ENCODE measurements at regions not wholly inside any gene's neighbourhood (a gene's known extent, or its start where the extent isn't known, plus 50 kb on each side); places are given as distances from the start of the nearest gene placed in this dataset.
"Not testable (repeated sequence)": the region's sequence is repeated elsewhere in the genome, so short reads cannot be mapped to it uniquely, and the experiment has no call there.

DNA sequence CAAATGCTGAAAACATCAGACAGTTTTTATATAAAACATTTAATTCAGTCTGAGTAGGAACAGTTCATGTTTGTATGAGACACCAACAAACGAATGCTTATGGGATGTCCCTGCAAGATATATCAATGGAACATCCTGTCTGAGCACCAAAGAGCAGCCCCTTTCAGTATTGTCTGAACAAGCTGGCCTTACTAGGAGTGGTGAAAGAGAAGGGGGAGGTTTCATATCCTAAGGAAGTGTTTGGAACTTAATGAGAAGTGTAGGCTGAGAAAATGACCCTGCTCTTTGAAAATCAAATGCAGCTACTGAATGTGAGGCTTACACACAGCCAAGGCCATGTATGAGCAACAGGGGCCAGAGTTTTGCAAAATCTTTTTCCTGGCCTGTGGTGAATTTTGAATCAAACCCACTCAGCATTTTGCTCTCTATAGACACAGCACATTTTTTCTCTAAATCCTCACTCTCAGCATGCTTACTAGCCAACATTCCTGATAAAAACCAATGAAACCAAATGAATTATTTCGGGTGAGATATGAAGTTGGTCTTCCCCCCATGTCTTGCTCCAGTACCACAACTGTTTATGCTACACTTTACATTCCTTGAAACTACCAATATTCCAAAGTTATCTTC, 119.4 kb downstream of the LUZP4 start:
- no peak for DNase-seq

DNA sequence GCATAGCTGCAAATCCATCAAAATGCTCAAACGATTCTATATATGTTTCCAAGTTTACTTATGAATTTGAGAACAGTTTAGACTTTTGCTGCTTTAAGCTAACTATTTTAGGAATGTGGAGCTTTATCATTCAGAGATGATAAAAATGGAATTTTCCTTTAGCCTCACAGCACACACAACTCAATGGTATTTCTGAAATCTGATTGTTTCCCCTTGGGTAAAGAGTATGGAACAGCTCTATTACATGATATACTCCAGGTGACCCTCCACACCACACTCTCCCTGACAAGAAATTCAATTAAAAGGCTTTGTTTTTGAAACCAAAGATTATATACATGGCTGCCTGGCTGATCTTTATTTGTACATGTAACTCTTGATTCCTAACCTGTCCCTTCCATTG, 120.0 kb downstream of the LUZP4 start:
- no peak for DNase-seq

DNA sequence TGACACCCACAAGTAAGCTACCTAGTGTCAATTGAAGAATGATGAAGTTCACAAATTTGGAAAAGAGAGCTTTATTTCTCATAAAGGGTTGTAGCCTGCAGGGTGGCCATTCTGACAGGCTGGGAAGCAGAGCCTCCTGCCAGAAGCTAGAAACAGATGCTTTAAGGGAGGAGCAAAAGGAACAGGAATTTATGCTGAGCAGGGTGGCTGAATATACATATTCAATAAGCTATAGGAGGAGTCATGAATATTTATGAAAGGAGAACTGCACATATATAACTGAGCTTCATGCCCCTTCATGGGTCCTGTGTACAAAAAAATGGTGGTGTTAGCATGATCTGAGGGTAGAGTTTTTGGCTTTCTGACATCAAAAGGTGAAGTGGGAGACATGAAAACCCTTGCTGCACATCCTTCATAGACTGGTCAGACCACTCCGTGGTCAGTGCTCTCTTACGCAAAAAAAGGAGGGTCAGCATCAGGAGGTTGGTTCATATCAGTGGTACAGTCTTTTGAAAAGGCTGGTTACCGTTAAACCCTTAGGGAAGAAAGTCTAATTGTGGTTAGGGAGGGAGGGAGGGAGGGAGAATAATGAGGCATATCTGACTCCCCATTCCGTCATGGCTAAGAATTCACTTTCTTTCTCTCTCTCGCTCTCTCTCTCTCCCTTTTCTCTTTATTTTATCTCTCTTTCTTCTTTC, 121.4 kb downstream of the LUZP4 start:
- DNase-seq, result no peak

DNA sequence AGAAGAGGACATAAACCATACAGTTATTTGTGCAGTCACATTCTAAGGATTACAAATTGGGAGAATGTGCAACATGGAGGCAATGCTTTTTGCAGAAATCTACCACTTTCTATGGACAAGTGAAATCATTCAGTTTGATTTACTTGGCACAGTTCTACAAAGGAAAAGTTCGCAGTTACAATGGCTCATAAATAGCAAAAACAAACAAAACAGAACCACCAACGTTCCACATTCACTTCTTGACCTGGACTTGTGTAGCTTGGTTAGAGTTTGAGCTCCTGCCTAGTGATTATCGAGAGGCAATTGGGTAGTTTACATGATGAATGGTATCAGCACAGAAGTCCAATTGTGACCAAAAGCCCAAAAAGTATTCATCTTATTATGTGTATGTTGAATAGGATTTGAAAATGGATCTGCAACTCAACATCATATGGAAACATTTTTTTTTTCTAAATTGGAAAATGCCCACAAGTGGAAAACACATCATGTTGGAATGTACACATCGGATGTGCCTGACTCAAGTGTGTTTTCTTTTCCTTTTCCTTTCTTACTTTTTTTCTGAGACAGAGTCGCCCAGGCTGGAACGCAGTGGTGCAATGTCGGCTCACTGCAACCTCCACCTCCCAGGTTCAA, 123.8 kb downstream of the LUZP4 start:
- DNase-seq, result no peak

DNA sequence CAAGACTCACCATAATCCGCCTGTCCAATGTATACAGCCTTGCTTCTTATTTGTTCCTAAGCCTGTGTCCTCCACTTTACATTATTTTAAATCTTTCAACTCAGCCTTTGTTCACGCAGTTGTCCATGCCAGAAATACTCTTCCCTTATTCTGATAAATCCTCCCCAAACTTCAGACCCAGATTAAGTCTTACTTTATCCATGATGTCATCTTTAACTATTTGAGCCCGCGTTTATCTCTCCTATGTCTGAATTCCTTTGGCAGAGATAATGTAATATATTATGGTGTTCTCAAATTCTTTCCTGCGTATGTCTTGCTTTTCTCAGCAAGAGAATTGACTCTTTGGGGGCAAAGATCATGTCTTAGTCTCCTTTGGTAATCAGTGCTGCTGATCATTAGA, 129.6 kb downstream of the LUZP4 start:
- no peak for DNase-seq

DNA sequence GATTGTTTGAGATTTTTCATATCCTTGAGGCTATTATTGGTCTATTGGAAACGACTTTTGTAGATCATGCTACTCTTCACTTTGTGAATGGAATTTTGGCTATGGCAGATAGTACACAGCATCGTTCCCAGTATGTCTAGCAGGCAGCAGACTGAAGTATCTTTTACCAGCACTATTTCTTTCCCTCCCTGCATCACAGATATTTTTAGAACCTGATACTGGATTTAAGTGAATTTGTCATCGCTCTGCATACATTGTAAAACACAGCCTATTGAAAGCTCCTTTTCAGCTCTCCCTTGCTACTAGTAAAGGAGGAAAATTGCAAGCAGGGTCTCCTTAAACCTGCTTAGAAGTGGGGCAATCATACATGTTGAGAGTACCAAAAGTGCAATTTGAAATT, 133.6 kb downstream of the LUZP4 start:
- no peak for DNase-seq

DNA sequence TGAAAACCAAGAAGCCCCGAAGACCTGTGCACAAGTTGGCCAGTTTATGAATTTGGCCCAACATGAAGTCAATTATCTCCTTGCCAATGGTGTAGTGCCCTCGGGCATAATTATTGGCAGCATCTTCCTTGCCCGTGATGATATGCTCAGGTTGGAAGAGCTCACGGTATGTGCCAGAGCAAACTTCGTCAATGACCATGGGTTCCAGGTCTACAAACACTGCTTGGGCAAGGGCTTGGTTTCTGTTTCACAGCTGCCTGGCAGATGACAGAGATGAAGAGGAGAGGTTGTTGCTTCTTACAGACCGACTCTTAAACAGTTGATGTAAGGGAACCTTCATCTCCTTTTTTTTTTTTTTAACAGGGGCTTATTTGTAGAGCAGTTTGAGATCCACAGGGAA, 135.6 kb upstream of the PLS3 start:
- no peak for DNase-seq

DNA sequence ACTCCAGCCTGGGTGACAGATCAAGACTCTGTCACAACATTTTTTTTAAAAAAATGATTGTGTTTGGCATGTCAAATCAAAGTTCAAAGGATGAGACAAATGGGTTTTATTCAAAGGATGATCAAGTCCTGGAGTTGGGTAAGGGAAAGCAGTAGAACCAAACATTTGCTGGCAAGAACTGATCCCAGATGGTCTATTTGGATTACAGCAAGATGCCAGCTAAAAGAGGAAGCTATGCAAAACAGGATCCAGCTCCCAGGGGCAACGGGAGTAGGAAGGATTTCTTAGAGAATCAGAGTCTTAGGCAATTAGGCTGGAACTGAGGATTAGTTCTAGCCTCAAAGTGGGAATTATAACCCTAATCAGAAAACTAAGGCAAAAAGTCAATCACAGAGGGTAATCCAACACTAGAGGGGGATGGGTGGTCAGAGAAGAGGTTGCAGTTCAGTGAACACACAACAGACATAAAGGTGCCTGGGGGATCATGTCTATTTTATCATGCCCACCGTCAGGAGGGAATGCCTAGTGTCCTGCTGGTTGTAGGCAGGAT, 133.0 kb upstream of the PLS3 start:
- DNase-seq, result no peak

DNA sequence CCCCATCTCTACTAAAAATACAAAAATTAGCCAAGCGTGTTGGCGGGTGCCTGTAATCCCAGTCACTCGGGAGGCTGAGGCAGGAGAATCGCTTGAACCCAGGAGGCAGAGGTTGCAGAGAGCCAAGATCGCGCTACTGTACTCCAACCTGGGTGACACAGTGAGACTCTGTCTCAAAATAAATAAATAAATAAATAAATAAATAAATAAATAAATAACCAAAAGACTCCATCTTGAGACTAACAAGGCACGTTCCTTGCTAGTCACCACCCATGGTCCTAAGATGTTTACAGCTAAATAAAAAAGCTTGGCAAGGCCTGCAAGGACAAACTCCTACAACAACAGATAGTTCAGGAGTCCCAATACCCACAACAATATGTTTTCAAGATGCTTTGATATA, 126.1 kb upstream of the PLS3 start:
- DNase-seq, result not testable (repeated sequence)

DNA sequence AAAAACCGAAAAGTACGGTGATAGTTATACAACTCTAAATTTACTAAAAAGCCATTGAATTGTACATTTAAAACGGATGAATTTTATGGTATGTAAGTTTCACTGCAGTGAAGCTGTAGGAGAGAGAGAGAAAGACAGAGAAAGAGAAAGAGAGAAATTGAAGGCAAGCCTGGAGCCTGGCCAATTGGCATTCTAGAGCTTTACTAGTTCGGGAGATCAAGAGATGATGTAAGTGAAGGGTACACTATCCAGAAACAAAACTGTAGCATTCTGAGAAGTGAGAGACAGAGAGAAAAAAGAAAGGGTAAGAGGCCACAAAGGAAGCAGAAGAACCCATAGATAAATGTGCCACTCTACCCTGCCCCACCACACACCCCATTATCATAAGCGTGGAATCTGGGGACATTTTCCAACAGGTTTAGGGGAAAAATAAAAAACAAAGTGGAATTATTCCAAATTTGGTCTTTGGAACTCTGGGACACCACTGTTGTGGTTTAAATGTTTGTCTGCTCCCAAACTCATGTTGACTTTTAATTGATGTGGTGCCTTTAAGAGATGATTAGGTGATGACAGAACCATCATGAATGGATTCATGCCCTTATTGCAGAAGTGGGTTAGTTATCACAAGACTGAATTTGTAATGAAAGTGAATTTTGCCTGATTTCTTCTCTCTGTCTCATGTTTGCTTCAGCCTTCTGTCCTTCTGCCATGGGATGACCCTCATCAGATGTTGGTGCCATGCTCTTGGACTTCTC, 123.0 kb upstream of the PLS3 start:
- DNase-seq, result no peak

DNA sequence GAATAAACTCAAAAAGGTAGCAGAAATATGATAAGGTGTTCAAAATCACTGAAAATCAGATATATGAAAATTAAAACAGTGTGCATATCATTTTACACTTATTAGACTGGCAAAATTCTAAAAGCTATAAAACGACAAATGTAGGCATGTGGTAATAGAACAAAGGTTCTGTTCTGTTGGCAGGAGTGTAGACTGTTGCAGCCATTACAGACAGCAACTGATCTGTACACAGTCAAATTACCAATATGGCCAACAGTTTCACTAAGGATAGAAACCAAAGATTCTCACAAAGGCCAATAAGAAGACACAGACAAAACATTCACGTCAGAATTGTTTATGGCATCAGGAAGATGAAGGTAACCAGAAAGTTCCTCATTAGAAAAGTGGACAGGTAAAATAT, 112.8 kb upstream of the PLS3 start:
- DNase-seq, result no peak

DNA sequence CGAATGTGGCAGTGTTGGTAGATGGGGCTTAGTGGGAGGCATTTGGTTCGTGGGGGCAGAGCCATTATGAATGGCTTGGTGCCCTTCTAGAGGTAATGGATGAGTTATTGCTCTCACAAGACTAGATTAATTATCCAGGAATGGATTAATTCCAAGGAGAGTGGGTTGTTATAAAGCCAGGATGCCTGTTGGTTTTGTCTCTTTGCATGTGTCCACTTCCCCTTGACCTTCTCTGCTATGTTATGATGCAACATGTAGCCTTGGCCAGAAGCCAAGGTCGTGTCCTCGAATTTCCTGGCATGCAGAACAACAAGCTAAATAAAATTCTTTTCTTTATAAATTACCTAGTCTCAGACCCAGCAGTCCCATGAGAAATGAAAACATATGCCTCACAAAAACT, 111.2 kb upstream of the PLS3 start:
- DNase-seq, result no peak

DNA sequence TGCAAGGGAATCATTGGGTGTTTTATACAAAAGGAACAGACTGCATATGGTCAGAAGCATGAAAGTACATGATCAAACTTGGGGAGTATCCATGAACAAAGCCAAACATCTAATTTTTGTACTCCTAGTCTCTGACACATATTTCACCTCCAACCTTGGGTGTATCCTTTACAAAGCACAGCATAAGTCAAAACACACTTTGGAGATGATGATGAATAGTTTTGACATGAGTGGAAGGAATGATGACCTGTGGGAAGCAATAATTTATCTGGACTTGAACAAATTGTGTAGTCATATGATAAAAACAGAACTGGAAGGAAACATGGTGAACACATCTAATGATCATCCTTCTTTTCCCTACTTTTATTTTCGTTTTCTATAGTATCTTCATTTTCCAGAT, 108.7 kb upstream of the PLS3 start:
- no peak for DNase-seq

DNA sequence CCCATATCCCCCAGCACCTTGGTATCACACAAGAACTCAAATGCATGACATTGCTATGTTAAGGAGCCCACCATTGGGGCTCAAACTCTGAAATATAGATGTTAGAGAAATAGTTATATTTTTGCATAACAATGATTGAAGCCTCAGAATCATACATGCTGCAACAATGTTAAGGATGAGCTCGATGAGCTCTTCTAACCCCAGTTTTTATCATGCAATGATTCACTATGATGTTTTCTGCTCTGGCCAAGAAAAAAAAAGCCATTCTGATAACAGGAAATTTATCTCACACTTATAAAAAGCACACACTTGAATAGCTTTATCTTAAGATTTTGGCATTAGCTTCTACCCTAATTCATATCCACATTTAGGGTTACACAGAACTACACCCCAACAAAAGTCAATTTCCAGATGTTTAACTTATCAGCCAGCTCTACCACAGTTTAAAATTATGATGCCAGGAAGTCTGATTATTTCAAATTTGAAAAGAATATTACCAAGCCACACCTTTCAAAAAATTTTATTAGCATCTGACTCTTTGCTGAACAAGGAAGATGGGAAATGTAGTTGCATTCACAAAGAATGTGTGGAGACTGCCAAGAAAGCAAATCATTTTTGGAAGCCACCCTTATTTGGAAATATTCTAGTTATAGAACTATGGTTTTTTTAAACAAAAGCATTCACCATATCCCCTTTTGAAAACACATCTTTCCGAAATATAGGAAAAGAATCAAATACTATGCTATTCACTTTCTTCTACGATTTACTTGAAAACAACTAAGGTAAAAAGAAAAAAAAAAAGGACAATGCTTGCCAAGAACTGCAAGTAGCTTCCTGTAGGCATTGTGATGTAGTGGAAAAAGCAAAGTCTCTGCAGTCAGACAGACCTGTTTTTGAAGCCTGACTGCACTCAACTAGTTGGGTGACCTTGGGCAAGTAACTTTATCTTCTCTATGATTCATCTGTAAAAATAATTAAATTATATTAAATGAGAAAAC, 100.8 kb upstream of the PLS3 start:
- DNase-seq, result no peak

DNA sequence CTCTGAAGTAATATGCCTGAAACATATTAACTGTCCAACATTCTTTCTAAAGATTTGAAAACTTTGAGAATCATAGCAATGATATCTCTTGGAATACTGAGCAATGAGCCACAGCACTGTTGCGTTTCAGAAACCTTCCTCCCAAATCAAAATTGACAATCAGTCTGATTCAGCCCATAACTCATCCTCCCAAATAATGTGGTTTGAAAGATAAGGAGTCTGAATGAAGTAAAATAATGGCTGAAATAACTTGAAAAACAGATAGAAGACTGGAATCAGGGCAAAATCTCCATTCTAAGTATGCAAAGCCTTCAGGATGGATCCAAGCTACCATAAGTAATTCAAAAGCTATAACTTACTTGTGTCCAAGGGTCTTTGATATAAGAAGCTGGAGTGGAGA, 98.6 kb upstream of the PLS3 start:
- no peak for DNase-seq

DNA sequence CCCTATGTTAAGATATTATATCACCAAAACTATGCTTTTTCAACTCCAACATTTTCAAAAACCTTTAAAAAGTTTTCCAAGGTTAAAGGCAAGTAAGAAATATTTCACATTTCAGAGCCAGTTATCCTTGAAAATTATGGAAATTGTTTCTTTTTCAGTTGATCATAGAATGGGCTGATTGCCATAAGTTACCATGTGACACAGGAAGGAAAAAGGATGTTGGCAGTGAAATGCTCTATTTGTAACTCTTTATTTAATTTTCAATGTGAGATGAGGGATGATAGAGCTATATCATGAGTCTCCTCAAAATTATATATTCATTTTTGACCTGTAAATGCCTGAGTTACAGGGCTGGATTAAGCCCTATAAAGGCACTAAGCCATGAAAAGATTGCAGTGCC, 93.0 kb upstream of the PLS3 start:
- no peak for DNase-seq

DNA sequence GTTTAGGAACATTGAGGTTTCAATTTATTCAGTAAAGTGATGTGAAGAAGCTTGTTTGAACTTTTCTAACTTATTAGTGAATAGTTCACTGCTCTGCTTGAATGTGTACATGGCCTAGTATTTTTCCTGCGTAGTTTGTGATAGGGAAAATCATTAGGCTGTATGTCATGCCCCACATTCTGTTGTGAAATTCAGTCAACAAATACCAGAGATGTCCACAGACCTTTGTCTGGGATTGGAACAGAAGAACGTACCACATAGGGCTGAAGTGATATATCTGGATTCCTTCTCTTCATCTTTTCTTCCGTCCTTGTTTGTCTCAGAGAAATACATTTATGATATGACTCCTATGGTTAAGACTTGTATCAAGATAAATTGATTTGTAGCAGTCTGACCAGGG, 88.8 kb upstream of the PLS3 start:
- no peak for DNase-seq

DNA sequence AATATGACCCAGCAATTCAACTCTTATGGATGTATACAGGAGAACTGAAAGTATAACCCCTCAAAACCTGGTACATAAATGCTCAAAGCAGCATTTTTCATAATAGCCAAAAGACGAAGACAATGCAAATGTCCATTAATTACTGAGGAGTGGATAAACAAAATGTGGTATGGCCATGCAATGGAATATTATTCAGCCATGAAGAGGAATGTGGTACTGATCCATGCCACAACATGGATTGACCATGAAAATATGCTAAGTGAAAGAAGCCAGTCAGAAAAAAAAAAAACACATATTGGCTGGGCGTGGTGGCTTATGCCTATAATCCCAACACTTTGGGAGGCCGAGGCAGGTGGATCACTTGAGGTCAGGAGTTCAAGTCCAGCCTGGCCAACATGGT, 74.5 kb upstream of the PLS3 start:
- no peak for DNase-seq

DNA sequence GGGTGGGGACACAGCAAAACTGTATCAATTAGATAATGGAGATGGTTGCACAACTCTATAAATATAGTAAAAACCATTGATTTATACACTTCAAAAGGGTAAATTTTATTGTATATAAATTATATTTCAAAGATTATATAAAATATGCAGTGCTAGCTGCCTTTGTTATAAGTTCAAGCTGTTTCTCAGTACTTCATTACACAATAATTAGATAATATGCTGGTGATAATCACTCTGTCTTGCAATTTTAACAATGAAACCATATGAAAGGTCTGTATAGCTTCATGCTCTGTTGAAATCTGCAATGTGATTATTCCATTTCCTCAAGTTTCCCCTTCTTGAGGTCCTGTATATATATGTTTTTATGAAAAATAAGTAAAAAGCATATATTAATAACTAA, 73.4 kb upstream of the PLS3 start:
- no peak for DNase-seq

DNA sequence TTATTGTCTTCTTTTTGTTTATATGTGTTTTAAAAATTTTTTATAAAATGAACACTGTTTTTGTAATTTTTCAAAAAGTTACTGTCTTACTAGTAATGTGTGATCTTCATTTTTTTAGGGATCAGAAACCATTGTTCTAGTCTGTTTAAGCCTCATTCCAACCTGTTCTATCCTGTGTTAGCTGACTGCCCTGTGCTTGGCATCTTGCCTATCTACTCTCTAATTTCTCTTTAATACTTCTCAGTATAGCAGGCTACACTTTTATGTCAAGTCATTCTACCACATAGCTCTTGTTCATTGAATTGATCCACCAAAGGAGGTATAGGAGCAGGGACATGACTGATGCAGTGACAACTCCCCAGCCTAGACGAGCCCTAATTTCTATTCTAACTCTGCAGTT, 70.2 kb upstream of the PLS3 start:
- no peak for DNase-seq

DNA sequence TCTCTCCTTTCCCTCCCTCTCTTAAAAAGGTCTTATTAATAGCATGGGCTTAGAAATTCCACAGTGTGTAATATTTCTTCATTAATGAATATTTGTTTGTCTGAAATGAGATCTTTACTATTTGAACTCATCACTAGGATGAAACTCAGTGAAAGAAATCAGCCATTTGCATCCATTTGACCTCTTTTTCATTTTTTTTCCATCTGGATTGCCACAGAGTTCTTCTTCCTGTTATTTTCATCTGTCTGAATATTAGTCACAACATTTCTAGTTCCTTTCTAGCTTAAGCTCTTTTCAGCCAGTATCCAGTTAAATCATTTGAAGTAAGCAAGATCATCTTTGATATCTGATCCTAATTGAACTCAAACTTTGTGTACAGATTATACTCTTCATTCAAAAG, 69.2 kb upstream of the PLS3 start:
- DNase-seq, result no peak

DNA sequence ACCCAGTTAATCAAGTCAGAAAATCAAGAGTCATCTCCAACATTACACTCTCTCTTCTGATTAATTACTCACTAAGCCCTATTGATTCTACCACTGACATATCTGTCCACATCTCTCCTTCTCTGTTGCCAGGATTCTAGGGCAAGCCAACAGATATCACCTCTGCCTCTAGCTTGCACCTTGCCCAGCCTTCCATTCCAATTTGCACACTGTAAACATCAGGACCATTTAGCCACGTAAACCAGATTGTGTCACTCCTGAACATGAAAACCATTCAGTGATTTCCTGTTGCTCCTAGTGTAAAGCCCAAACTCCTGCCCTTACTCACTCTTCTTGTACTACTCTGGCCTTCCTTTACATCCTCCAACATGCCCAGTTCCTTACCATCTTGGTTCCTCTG, 68.0 kb upstream of the PLS3 start:
- DNase-seq, result no peak
